GM12874 (cell line): ENCODE measurements at regions not wholly inside any gene's neighbourhood (a gene's known extent, or its start where the extent isn't known, plus 50 kb on each side); places are given as distances from the start of the nearest gene placed in this dataset.

ENCODE experiments used
- TF ChIP-seq, protein P1 (sequence below): IDR thresholded peaks from 2 replicates; pipeline ENCODE4 v1.5.1; 2011; ENCODE audit warnings: low read depth, mild to moderate bottlenecking, control low read depth, low read length, moderate library complexity; ENCODE audit not compliant: insufficient read depth

DNA sequence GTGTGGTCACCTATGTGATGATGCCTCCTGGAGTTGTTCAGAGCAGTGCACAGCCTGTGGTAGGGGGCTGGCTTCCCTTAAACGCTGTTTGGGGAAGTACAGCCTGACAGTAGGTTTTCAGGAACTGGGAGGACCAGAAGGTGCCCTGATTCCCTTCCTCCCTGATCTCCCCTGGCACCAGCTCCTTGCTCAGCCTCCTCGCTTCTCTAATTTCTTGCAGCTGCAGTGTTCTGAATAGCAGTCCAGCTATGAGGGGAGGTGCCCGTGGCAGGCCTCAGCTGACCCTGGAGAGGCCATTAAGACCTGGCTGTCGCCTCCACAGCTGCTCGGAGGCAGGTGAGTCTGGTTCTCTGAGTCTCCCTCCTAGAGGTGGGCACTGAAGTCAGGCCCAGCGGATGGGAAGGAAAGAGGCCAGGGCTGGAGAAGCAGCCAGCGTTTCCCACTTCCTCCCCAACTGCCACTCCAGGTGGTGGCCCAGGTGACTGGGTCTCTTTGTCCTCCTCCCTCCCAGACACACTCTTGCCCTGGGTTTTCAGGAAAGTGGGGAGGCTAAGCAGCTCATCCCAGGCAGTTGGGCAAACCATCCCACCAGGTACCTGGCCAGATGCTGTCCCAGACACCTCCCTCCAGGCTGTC lies 52.0 kb upstream of the RPL11 start:
- TF ChIP-seq, protein P1, sequence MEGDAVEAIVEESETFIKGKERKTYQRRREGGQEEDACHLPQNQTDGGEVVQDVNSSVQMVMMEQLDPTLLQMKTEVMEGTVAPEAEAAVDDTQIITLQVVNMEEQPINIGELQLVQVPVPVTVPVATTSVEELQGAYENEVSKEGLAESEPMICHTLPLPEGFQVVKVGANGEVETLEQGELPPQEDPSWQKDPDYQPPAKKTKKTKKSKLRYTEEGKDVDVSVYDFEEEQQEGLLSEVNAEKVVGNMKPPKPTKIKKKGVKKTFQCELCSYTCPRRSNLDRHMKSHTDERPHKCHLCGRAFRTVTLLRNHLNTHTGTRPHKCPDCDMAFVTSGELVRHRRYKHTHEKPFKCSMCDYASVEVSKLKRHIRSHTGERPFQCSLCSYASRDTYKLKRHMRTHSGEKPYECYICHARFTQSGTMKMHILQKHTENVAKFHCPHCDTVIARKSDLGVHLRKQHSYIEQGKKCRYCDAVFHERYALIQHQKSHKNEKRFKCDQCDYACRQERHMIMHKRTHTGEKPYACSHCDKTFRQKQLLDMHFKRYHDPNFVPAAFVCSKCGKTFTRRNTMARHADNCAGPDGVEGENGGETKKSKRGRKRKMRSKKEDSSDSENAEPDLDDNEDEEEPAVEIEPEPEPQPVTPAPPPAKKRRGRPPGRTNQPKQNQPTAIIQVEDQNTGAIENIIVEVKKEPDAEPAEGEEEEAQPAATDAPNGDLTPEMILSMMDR: no peak

DNA sequence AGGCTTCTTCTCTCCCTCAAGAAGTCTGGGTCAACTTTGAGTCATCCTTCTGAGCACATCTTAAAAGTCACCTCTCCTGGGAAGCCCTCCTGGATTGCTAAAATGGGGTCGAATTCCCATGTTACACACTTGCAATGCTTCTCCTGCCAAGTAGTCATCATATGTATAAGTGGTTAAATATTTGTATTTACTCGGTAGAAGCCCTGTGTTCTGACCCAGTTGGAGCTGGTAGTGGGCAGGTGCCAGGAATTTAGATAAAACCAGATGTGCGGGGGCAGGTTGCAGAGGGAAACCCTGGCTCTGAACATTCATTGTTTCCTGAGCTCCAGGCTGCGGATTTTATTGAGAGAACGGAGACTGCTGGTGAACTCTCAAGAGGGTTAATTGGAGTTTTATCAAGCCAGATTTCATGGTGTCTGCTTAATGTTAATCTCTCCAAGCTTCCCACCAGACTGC lies 52.8 kb upstream of the RPL11 start:
- TF ChIP-seq, protein P1: no peak

DNA sequence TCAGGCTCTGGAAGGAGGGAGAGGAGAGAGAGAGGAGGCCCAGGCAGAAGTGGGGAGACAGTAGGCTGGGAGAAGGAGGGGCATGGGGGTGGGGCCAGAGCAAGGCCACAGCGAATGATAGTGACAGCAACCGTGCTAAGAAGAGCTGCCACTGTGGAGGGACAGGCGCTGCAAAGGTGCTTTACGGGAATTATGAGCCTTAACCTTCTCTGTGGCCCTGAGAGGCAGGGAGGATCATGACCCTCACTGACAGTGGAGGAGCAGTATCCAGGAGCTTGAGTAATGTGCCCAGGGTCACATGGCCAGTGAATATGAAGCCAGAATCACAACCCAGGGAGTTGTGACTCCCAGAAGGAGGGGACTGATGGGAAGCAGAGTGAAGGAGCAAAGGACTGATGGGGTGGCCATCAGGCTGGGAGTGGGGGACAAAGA lies 53.4 kb upstream of the RPL11 start:
- TF ChIP-seq, protein P1: no peak

DNA sequence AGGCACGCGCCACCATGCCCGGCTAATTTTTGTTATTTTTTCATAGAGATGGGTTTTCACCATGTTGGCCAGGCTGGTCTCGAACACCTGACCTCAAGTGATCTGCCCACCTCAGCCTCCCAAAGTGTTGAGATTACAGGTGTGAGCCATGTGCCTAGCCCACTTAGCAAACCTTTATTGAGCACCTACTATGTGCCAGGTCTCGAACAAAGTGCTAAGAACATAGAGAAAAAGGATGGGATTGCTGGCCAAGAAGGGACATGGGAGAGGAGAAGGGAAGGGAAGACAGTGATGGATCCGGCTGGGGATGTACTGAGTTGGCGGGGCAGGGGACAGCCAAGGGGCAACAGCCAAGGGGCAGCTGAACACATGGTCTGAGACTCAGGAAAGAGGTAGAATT lies 55.6 kb upstream of the RPL11 start:
- TF ChIP-seq, protein P1: no peak

DNA sequence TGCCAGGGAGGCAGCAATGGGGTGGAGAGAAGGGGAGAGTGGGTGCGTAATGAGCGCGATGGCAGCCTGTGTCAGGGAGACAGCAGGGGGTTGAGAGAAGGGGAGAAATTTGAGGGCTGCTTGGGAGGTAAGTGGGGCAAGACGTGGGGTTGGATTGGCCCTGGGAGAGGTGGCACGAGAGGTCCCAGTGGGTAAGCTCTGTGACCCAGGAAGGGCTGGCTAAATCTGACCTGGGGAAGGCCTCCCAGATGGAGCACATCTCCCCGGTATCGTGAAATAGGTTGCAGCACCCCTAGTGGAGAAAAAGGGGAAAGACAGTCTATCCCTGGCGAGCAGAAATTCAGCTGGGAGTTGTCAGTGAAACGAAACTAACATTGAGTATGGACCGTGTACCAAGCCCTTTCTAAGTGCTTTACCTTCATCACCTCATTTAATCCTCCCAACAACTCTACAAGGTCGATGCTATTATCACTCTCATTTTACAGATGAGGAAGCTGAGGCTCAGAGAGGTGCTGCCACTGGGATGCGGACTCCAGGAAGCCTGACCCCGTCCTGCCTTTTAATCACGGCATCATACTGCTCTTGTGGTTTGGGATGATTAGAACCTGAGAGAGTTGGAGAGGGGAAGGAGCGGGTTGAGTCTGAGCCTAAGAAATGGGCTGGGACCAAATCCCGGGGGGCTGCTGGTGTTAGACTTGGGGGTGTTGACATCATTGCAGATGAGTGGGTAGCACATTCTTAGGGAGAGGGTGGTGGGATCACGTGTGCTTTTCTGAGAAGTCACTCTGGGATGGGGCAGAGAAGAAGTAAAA lies 56.6 kb upstream of the RPL11 start:
- TF ChIP-seq, protein P1: peak; percentile 88

DNA sequence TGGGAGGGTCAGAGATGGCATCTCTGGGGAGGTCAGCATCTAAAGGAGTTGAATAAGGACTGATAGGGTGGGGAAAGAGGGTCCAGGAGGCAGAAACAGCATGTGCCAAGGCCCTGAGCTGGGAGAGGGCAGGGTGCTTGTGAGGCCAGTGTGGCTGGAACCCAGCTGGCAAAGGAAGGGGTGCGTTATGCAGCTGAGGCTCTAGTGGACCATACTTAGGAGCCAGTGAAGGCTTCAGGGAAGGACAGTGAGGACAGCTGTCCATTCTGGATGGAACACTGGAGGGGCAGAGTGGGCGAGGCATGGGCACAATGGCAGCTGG lies 57.1 kb upstream of the RPL11 start:
- TF ChIP-seq, protein P1: no peak

DNA sequence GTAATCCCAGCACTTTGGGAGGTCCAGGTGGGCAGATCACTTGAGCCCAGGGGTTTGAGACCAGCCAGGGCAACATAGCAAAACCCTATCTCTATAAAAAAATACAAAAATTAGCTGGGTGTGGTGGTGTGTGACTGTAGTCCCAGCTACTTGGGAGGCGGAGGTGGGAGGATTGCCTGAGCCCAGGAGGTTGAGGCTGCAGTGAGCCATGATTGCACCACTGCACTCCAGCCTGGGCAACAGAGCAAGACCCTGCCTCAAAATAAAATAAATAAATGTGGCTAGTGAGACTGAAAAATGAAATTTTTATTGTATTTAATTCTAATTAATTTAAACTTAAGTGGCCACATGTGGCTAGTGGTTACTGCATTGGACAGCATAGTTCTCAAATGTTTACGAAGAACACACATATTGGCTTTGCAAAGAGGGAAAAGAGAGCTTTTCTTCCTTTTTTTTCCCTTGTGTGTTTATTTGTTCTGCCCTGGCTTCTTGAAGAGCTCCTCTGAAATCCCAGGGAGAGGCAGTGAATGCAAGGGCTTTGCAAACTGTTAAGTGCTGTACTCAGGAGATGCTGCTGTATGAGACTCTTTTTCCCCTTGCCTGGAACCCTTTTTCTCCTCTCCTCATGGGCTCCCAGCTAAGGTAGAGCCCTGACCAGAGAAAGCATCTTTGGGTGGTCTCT lies 59.0 kb upstream of the RPL11 start:
- TF ChIP-seq, protein P1: no peak
